ENCODE measurements at regions not wholly inside any gene's neighbourhood (a gene's known extent, or its start where the extent isn't known, plus 50 kb on each side); places are given as distances from the start of the nearest gene placed in this dataset.

DNA sequence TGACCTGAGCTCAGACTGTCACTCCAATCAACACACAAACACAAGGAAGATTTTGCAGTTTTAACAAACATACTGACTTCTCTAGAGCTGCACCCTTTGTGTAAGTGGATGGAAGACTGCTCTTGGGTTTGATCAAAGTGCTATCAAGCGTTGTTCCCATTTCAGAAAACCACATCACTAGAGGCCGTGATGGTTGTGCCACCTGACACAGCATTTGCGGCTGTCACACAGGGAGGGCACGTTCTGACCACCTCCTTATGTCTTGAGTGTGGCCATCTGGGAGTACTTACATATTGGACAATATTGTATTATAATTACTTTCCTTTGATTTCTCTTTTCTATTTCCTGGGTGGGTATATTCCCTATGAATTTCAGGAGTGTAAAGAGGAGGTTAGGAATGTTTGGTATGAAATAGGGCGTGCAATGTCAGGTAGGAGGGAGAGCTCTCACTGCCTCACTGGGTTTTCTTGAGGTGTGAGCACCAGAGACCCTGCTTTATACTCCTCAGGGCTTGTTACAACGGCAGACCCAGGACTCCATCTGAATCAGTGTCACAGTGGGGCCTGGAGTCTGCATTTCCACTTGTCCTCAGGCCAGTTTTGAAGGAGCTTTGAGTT, 74.3 kb downstream of the SYNE3 start:
- DNase-seq = no peak

DNA sequence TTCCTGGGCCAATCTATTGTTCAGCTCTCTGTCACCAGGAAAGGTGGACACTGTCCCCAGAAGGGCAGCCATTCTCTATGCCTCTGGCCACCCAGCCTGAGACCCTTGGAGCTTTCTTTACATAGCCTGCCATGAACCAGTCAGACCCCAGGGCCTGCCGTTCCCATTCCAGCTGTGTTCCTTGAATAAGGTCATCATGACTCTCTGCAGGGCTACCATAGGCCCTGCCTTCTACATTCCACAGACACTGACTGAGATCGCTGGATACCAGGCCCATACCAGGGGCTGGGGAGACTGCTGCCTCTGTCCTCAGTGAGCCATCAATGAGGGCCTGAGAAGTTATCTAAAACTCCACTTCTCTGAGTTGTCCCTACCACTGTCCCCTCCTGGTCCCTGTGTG, 75.5 kb downstream of the SYNE3 start:
- no peak for DNase-seq

GRCh38 chr14:95440496-95440895, 76.0 kb downstream of the SYNE3 start:
- no peak for DNase-seq

GRCh38 chr14:95439881-95440280, 76.6 kb downstream of the SYNE3 start:
- no peak for DNase-seq

DNA sequence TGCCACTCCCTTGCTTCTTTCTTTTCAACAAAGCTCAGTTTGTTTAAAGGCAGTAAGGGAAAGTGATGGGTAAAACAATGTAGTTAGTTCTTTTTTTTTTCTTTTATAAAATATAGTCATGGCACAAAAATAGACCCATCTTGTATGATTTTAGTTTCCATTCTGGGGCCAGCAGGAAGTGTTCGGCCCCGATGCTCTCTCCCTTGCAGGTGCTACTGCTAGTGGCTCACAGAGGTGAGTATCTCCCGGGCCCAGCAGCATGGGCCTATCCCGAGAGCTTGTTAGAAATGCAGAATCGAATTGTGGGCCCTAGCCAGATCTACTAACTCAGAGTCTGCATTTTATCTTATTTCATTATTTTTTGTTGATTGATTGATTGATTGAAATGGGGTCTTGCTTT, 78.7 kb downstream of the SYNE3 start:
- DNase-seq = no peak

- DNase-seq = no peak
Measured at GRCh38 chr14:95436354-95436753, 80.1 kb downstream of the SYNE3 start.

DNA sequence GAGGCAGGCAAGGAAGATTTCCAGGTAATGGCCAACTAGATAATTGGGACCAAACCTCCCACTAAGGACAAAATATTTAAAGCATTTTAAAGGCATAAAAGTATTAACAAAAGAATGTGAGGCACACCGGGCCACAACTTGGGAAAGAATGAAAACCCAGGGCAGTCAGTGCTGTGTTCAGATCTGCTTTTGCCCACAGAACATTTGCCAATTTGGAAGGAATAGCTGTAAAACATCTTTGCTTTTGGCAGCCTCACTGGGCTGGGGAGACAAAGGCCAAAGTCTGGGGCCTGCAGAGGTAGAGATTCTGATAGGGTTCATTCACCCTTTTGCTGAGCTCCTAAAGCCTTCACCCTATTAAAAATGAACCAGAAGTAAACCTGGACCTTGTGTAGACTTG, 82.3 kb downstream of the SYNE3 start:
- no peak for DNase-seq

DNA sequence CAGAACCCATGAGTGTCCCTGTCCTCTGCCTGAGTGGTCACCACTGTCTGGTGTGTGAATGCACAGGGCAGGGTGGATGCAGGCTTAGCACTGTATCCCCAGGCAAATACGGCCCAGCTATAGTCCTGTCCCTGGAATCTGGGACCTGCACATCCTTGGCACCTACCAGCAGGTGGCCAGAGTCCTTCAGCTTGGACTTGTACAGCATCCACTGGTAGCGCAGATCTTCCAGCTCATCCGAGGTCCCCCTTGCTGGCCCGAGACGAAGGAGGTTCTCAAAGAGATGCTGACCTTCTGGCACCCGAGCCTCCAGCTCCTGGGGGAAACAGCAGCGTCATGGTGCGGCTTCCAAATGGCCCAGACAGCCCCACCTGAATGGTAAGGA, 83.4 kb downstream of the SYNE3 start:
- DNase-seq = no peak

DNA sequence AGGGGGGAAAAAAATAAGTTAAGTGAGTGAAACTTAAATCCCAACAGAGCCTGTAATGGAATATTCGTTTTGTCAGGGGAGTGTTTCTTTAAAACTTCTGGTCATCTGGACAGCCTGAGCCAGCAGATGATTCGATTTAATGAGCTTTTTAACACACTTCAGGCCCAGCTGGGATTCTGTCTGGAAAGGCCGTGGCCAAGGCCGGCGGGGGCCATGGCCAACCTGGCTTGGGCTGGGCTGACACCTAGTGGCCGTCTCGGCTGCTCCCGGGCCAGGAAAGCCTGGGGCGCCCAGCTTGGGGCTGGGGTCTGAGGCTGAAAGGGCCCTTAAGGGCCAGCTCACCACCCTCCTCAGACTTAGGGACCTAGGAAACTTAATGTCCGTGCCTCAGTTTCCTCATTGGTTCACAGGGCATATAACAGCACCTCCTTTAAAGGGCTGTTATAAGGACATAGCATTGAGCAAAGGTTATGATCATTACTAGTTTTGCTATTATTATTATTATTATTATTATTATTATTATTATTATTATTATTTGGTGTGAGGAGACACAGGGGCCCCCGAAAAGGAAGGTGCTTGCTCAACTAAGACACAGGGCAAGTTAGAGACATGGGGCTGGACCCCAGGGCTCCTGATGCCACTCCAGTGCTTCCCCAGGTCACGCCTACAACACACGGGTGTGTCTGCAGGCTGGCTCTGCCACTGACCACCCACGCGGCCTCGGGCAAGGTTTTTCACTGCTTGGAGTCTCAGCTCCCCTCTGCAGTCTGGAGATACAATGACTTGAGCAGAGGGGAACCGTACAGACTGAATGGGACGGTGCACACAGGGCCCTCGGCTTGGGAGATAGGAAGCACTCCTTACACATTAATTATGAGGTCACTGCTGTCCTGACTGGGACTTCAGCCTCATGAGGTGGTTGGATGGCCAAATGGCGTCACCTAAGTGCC, 84.0 kb downstream of the SYNE3 start:
- no peak for DNase-seq

DNA sequence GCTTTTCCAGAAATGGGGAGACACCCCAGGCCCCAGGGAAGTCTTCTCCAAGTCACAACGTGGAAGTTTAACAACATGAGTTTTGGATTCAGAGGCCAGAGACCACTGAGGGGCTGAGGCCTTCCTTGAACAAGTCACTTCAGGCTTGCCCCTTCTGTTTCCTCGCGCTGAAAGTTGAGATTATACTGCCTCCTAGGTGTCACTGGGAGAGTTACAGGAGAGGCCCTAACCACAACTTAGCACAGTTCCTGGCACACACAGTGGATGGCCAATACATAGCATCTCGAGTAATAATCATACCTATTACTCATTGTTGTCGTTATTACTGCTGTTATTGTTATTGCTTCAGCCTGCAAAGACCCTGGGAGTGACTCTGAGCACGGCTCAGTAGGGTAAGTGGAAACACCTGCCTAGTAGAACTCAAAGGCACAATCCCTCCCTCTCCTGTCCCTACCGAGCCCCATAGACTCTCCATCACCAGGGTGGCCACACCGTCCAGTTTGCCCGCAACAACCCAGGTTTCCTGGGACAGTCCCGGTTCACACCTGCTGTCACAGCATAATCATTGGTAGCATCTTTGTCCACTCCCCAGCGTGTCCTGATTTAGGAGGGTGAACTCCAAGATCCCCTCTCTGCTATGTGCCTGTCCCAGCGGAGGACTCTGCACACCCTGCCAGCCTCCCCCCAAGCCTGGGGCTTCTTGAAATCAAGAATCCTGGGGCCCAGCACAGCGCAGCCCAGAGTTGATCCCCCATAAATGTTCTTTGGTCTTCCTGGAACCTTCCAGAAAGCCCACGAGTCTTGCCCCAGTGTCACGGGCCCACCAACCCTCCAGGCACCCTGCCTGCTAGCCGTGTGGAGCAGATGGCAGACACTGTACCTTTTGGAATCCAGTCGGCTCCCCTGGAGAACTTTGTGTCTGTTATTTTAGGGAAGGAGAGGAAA, 85.0 kb downstream of the SYNE3 start:
- DNase-seq = no peak

DNA sequence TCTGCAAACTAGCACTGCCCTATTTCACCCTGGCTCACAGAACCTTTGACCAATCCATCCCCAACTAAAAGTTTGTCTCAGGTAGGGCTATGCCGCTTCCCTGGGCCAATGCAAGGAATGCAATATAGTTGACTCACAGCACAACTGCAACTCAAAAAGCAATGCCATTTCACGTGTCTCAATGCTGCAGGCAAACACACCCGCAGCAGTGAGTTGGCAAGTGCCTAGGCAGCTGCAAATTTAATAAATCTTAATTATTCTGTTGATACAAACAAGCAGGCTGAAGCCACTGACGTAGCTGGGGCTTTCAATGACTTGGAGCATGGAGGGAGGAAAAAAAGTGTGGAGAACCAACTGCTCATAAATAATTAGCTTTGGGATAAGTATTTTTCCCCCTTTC, 87.9 kb downstream of the SYNE3 start:
- DNase-seq = no peak

GRCh38 chr14:95426116-95426475, 90.4 kb downstream of the SYNE3 start:
- no peak for DNase-seq

- DNase-seq = no peak
Measured at GRCh38 chr14:95425369-95426115, 90.9 kb downstream of the SYNE3 start.

DNA sequence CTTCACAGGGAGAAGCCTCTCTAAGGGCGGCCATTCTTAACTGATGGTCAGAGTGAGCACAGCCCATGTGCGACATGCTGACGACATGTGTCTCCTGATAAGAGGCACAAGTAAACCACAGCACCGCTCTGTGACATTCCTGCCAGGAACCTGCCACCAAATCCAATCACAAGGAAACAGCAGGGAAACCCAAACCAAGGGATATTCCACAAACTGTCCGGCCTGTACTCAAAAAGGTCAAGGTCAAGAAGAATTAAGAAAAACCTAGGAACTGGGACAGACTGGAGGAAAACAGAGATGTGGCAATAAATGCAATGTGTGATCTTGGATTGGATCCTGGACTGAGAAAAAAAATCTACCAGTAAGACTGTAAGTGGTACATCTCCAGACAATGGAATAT, 91.9 kb downstream of the SYNE3 start:
- DNase-seq = no peak

- DNase-seq = no peak
Measured at GRCh38 chr14:95421741-95422140, 94.7 kb downstream of the SYNE3 start.

DNA sequence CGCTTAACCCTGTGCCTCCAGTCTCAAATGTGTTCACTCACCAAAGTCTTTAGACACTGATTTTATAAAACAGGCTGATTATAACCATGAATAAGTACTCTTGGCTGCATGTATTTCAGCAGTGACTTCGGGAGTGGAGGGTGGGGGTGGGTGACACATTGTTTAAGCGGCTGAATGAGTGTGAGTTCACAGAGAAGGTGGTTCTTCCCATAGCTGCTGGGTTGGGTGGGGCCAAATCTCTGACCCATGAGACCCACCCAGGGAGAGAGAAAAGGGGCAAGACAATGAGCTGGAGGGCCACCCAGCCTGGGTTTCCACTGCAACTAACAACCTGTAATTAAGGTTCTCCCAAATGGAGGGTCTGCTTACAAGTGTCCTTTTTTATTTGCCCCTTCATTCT, 96.4 kb downstream of the SYNE3 start:
- DNase-seq = no peak

DNA sequence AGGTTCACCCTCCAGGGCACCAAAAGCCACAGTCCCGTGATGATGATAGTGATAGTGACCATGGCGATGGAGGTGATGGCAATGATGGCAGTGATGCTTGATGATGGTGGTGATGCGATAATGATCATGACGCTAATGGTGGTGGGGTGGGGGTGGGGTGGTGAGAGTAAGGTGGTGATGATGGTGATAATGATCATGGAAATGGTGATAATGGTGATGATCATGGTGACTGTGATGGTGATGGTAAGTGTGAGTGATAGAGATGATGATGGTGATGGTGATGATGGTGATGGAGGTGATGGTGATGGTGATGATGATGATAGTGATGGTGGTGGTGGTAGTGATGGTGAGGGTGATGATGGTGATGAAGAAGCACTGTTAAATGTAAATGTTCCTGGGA, 96.9 kb downstream of the SYNE3 start:
- no peak for DNase-seq

DNA sequence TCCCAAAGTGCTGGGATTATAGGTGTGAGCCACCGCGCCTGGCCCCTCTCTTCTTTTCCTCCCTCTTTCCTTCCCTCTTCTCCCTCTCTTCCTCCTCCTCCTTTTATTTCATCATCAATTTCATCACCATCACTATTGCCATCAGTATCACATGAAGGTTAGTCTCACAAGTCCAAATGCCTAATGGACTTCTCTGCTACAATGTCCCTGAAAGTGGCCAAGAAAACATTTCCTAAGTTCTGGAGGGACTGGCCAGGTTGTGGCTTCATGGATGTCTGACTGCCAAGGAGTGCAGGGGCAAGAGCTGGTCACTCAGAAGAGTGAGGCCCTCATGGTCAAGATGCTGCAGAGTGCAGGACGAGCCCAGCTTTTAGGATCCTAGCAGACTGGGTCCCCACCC, 97.6 kb downstream of the SYNE3 start:
- no peak for DNase-seq

DNA sequence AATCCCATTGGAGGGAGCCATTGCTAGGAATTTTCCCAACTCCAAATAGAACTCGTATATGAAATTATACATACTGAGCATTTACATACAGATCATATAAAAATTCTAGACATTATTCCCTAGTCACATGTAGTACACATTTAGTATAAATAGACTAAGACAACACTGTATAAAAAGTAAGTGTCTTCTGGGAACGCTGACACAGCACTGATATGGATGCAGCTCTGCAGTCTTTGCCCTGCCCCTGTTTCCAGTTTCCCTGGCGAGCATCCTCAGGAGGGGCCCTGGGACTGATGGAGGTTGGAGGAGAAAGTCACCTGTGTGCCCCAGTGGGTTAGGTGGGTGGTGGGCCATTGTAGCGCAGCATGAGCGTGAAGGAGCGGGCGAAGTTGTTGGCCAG, 97.8 kb upstream of the CLMN start:
- no peak for DNase-seq

DNA sequence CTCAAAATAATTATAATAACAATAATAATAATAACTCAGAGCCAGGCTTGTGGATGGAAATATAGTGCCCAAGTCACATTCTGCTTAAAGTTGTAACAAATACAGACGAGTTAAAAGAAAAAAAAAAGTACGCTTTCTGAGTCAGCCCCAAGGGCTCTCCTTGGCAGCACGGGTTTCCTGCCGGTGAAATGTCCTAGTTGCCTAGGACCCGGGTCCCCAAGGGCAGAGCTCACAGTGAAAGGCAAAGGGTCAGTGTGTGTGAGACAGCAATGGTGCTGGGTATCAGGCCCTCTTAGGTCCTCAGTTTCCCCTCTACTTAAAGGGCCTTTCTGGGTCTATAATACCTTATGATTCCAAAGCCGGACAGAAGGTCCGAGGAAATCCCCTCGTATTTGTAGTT, 96.3 kb upstream of the CLMN start:
- DNase-seq = no peak

DNA sequence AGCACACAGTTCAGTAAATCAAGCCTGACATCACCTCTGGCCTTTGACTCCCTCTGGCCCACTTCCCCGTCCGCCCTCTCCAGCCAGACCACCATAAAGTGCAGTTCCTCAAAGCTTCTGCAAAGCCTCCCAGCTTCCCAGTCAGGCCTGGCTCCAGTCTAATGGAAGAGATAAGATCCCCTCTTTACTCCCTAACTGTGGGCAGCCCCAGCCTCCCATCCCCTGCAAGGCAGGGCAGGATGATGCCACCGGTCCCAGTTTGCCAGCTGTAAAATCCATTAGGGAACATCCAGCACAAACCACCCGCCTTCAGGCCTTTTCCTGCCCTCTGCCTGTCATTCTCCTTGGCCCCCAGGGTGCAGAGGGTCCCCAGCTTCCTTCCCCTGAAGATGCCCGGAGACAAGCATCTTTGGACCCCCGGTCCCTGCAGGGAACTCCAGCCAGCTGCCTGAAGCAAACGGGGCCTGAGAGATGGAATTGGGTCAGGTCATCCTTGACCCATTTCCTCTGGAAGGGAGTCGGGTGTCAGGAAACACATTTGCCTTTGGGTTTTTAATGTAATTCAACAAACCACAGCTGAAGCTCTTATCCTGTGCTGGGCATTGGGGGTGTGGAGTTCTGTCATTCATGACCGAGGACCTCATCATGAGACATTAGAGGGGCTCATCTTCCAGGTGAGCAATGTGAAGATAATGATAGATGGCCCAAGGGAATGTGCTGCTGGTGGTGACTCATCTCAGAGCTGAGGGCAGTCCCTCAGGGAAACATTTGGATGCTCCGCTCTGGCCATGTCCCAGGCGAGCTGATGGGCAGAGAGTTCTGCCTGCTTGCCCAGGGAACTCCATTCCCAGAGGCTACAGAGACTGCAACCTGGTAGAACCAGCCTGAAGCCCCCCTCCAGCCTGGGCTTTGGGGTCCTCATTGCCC, 93.8 kb upstream of the CLMN start:
- no peak for DNase-seq

GRCh38 chr14:95410838-95411237, 91.1 kb upstream of the CLMN start:
- no peak for DNase-seq

Data from CD4-positive, alpha-beta T cell treated with Interleukin-12 subunit alpha and Interleukin-12 subunit beta, for 1 hour (primary cell).